Ovary (tissue), 7 donors: ENCODE measurements at regions not wholly inside any gene's neighbourhood (a gene's known extent, or its start where the extent isn't known, plus 50 kb on each side); places are given as distances from the start of the nearest gene placed in this dataset.

Experiments used
- DNase-seq, 5 donors: peaks; one replicate each; pipeline ENCODE4 v3.0.0-alpha.2; 2019 to 2020
- H3K27ac ChIP-seq, 2 donors: fragments of 200-600 bp; one replicate each; pipeline versions ENCODE4 v1.5.1 to v1.8.0; 2019 to 2022
- H3K27me3 ChIP-seq: fragments of 200-600 bp; one replicate; pipeline ENCODE4 v1.8.0; 2022
- H3K36me3 ChIP-seq: fragments of 200-600 bp; sonication (generic); one replicate; pipeline ENCODE4 v1.5.1; 2019
- H3K4me1 ChIP-seq: one replicate; pipeline ENCODE4 v1.8.1; 2013; ENCODE audit warnings: mild to moderate bottlenecking, moderate library complexity; ENCODE audit not compliant: insufficient read depth
- H3K4me3 ChIP-seq: fragments of 200-600 bp; sonication (generic); one replicate; pipeline ENCODE4 v1.5.1; 2017
- H3K9me3 ChIP-seq, 2 donors: fragments of 200-600 bp in 1 of 2; sonication (generic) in 1 of 2; one replicate each; pipeline versions ENCODE4 v1.5.1 to v1.8.1; 2013 to 2019; ENCODE audit warnings: mild to moderate bottlenecking in 1 of 2, moderate library complexity in 1 of 2
- CTCF ChIP-seq, 3 donors: fragments of 450-650 bp in 2 of 3; fragments of 200-600 bp in 1 of 3; IDR thresholded peaks; one replicate each; pipeline versions ENCODE4 v1.5.1 to v1.8.0; 2016 to 2022; ENCODE audit warnings: antibody characterized with exemption in 3 of 3, mild to moderate bottlenecking in 1 of 3
- EP300 ChIP-seq: sonication (generic); formaldehyde crosslinking; IDR thresholded peaks from one replicate; pipeline ENCODE4 v1.6.1; 2017; ENCODE audit warnings: antibody characterized with exemption
- POLR2A ChIP-seq: fragments of 450-650 bp; IDR thresholded peaks from one replicate; pipeline ENCODE4 v1.6.1; 2017; ENCODE audit warnings: antibody characterized with exemption, mild to moderate bottlenecking, moderate library complexity
- WGBS, 3 donors: extraction: QIAGEN DNeasy Blood & Tissue Kit in 1 of 3; methylation state at CpG; one replicate each; pipeline versions ENCODE4 v1.1.5 to v1.1.7; 2013 to 2017; 5-methylcytosine and 5-hydroxymethylcytosine counted together
- intact Hi-C, 4 donors: fragments of 100-400 bp; cut with DNase I; formaldehyde crosslinking; loops; one replicate each; pipeline versions ENCODE4 v1.11.0 to v1.15.1; 2022 to 2023
- donor health status: DM: no; HTN: no; CAD: no; lungs with moderate emphysema.
- donor health status: DM: no; HTN: no; CAD: no.
- donor health status: Bipolar disorder and iron deficiency.
- donor health status: DM: no; HTN: no; CAD: no.
- donor health status: DM: yes; HTN: yes; CAD: no.

GRCh38 chr6:109239651-109240321, 142.5 kb downstream of the CD164 start:
- H3K27ac ChIP-seq: no peak overlapping the region
- no peaks in the 10 kb centered on the region for H3K4me1 ChIP-seq
- TF ChIP-seq EP300: no peak
- no peak for TF ChIP-seq POLR2A
- TF ChIP-seq CTCF (IDR thresholded peaks at IDR 0.05): no peak
- no peaks in the 10 kb centered on the region for H3K27me3 ChIP-seq
- intact Hi-C loops: loop anchor here in 1 of 4 donors (5.0 kb wide), 1 partner anchor 788 kb away; no protein-coding TSS in a partner anchor
- no peak for DNase-seq
- no peaks in the 10 kb centered on the region for H3K36me3 ChIP-seq
- WGBS, 3 donors: 67 to 77% (median 73%) methylated on average over 9 of the region's 9 CpGs
- no peaks in the 10 kb centered on the region for H3K9me3 ChIP-seq
- no peak overlapping the region for H3K4me3 ChIP-seq

- TF ChIP-seq EP300 (no peak), POLR2A (no peak), CTCF (IDR thresholded peaks at IDR 0.05) (no peak)
- no peak for DNase-seq
- Histone ChIP-seq H3K36me3 (no peaks in the 10 kb centered on the region), H3K4me1 (no peaks in the 10 kb centered on the region), H3K4me3 (no peak overlapping the region), H3K9me3 (no peaks in the 10 kb centered on the region), H3K27ac (no peak overlapping the region), H3K27me3 (no peaks in the 10 kb centered on the region)
- intact Hi-C loops: loop anchor here in 1 of 4 donors (5.0 kb wide), 1 partner anchor 788 kb away; no protein-coding TSS in a partner anchor
- WGBS, 3 donors: 40 to 69% (median 61%) methylated on average over 2 of the region's 2 CpGs
Measured at GRCh38 chr6:109239160-109239559, 143.1 kb downstream of the CD164 start.

GRCh38 chr6:109238396-109238795, 143.1 kb downstream of the CEP57L1 start:
- TF ChIP-seq EP300 (no peak), CTCF (IDR thresholded peaks at IDR 0.05) (no peak), POLR2A (no peak)
- intact Hi-C loops: loop anchor here in 1 of 4 donors (5.0 kb wide), 1 partner anchor 789 kb away; no protein-coding TSS in a partner anchor
- H3K9me3 ChIP-seq: no peaks in the 10 kb centered on the region
- H3K27me3 ChIP-seq: no peaks in the 10 kb centered on the region
- no peak for DNase-seq
- 89 to 97% (median 89%) methylated on average over 3 of the region's 3 CpGs for WGBS, 3 donors
- no peaks in the 10 kb centered on the region for H3K36me3 ChIP-seq
- H3K4me3 ChIP-seq: no peak overlapping the region
- H3K27ac ChIP-seq: no peak overlapping the region
- no peaks in the 10 kb centered on the region for H3K4me1 ChIP-seq

GRCh38 chr6:109237986-109238329, 142.7 kb downstream of the CEP57L1 start:
- DNase-seq: no peak
- Histone ChIP-seq H3K4me1 (no peaks in the 10 kb centered on the region), H3K27me3 (no peaks in the 10 kb centered on the region), H3K4me3 (no peak overlapping the region), H3K36me3 (no peaks in the 10 kb centered on the region), H3K9me3 (no peaks in the 10 kb centered on the region), H3K27ac (no peak overlapping the region)
- 84 to 91% (median 87%) methylated on average over 11 of the region's 11 CpGs for WGBS, 3 donors
- intact Hi-C loops: loop anchor here in 1 of 4 donors (5.0 kb wide), 1 partner anchor 789 kb away; no protein-coding TSS in a partner anchor
- TF ChIP-seq POLR2A (no peak), CTCF (IDR thresholded peaks at IDR 0.05) (no peak), EP300 (no peak)
